ENCODE measurements at regions not wholly inside any gene's neighbourhood (a gene's known extent, or its start where the extent isn't known, plus 50 kb on each side); places are given as distances from the start of the nearest gene placed in this dataset.

DNA sequence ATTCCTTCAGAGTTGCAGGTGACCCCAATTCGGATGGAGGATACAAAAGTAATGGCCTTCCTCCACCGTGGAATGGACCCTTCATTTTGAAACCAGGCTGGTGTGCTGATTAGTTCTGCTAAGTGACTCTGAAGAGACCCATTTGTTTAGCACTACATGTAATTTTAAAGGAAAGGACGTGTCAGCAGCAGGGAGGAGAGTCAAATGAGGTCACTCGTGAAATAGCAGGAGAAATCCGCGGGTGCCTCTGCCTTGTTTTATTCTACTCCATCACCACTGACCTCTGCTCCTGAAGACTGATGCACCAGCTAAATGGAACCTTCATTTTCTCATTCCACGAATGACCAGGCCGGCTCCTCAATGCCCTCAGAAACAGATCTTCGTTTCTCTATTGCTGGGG, 589.2 kb downstream of the CDH11 start:
- no peak for DNase-seq

DNA sequence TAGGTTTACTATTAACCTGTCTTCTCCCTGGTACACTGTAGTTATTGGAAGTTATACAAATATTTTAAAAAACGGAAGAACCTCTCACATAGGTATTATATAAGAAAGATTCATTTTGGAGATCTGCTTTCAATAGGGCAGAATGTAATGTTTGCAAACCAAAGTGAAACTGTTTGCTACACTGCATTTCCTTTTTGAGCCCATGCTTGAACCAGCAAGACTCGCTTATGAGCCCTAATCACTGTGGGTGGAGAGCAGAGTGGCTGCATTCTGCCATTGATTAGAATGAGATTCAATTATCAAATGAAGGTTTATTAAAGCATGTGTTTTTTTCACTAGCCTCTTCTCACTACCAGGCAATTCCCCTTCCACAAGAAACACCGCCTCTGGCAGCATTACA, 589.7 kb downstream of the CDH11 start:
- no peak for DNase-seq

DNA sequence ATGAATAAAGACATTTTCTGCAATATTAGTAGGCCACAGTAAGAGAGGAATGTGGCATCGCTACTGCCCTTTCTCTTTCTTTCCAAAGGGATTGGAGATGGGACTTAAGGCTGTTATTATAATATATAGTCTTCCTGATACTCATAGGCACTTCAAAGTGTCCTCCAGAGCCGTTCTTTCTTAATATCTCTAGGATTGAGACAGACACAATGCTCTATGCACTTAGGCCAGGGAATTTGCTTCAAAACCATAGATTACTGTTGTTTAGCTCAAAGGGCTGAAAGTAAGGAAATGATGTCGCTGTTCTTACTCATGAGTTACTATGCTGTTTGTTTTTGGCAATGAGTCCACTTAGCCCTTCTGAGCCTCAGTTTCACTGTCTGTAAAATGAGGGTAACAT, 590.5 kb downstream of the CDH11 start:
- DNase-seq: no peak

DNA sequence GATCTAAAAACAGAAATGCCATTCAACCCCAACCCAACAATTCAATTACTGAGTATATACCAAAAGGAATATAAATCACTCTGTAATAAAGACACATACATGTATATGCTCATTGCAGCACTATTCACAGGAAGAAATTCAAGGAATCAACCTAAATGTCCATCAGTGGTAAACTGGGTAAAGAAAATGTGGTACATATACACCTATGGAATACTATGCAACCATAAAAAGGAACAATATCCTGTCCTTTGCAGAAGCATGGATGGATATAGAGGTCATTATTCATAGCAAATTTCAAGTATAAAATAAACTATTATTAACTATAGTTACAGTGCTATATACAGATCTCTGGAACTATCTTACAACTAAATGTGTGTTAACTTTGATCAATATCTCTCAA, 599.3 kb downstream of the CDH11 start:
- no peak for DNase-seq

DNA sequence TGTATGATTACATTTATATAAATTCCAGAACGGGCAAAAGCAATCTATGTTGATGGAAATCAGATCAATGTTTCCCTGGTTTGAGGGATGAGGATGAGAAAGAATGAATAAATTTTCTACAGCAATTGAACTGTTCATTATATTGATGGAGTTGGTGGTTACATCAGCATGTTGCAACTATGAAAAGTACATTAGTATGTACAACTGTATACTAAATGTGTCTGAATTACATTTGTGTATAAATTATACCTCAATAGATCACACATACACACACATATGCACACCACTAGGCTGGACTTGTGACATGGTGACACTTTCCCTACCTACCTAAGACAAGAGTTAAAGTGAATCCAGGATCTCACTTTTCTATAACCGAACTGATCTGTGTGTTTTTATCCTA, 608.0 kb downstream of the CDH11 start:
- DNase-seq: no peak

DNA sequence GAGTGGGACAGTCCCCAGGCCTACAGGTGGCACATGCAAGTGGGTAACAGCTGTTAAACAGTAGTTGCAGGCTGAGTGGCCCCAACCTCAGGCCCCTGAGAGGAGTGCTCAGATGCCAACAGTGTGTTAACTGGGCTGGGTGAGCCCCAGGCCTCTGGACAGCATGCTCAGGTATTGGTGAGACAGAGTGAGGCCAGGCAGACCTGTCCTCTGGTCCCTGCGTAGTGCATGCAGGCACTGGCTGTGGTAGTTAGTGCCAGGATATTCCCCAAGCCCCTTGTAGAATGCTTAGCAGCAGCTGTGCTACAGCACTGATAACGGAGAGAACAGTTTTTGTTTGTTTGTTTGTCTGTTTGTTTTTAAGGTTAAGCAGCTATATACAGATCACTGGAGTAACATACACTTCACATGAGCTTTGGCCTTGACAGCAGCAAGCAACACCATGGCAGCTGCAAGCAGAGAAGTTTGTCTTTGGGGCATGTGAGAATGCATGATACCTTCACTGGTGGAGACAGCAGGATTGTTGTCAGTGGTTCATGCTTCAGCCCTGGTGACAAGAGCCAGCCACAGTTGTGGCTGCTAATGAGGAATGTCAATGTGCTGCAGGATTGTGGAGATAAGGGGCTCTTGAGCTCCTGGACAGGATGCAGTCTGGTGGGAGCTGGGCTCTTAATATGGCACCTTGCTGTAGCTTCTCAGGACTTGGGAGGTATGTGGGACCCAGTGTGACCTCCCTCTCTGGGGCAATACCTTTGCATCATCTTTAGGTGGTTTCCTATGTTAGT, 614.4 kb downstream of the CDH11 start:
- no peak for DNase-seq

DNA sequence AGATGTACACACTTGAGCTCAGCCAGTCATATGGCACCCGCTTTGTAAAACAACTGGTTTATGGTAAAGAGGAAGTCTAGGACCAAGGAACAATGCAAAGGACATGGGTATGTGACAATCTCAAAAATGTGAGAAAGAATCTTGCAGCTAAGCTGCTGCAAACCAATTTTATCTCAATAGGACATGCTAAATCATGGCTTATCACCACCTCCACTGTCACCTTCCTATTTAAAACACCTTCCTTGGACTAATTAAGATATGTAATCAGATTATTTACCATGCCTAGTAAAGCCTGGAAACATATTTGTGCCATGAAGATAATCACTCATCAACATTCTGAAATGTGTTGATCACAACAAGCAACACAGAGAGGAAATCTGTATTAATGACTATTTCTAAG, 622.7 kb downstream of the CDH11 start:
- no peak for DNase-seq

DNA sequence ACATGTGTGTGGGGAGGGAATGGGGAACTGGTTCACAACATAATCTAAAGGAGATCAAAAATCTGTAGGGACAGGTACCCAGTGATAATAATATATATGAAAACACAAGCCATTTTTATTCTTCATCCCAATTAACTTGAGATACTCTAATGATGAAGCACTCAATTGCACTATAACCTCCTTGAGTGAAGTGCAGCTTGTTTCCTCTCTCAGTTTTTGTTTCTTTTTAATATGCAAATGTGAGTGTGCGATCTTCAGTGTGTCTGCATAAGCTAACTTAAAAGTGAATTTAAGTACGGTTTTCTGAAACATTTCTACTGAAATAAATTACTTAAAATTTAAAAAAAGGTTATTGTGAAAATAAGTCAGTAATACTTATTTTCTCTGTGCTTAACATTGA, 623.5 kb downstream of the CDH11 start:
- no peak for DNase-seq

DNA sequence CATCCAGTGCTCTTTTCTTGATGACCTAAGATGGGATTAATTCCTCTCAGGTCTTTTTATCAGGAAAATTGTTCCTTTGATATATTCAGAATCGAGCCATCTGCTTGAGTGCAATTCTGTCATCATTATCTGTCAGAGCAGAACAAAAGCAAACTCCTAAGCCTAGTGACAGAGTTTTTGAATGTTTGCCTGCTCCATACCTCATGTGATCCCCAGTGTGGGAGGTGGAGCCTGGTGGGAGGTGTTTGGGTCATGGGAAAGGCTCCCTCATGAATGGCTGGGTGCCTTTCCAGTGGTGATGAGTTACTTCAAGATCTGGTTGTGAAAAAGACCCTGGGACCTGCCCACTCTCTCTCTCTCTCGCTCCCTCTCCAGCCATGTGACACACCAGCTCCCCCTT, 628.2 kb downstream of the CDH11 start:
- no peak for DNase-seq

DNA sequence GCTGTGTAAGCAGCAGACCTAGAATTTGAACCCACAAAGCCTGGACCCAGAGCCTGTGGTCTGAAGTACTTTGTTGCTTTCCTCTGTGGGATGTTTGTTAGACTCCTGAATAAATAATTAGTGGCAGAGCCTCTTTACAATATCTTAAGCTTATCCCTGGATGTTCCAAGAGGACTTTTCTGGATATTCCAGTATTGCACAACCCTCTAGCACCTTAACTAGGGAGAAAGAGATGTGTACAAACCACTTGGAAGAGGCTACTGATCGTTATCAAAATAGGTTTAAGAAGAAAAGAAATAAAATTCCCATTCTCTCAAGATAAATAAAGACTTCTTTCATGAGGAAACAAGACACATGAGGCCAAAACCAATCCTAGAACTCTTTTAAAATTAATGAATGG, 632.4 kb downstream of the CDH11 start:
- DNase-seq: no peak

DNA sequence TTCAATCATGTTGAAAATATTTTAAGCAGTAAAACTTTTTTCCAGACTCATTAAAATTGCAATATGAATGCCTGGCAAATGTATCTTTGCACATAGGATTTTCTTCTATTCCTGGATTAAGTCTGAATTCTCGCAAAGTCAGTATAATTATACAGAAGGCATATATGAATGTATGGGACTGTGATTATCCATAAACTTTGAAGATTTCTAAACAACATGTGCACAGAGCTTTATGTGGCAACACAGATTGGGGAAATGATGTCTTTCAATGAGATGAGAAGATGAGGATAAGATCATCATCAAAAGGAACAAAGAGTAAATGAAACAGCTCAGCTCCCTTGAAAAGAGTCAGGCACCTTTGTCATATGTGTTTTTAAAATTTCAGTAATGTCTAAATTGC, 635.3 kb downstream of the CDH11 start:
- DNase-seq: no peak

DNA sequence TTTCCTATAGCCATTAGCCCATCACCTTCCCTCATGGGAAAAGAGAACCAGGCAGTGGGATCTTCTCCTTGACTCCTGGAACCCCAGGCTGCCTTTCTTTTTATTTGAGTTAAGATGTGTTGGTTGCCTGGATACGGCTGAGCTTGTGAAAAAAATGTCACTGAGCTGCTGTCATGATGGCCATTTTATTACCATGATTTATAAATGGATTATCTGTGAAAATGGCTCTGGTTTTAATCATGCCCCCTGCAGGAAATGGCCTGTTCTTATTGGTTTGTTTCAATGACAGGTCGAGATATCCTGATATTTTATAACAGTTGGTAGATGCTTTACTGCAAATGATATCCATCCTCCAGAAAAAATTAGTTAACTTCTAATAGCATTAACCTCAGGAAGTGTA, 640.4 kb downstream of the CDH11 start:
- no peak for DNase-seq

DNA sequence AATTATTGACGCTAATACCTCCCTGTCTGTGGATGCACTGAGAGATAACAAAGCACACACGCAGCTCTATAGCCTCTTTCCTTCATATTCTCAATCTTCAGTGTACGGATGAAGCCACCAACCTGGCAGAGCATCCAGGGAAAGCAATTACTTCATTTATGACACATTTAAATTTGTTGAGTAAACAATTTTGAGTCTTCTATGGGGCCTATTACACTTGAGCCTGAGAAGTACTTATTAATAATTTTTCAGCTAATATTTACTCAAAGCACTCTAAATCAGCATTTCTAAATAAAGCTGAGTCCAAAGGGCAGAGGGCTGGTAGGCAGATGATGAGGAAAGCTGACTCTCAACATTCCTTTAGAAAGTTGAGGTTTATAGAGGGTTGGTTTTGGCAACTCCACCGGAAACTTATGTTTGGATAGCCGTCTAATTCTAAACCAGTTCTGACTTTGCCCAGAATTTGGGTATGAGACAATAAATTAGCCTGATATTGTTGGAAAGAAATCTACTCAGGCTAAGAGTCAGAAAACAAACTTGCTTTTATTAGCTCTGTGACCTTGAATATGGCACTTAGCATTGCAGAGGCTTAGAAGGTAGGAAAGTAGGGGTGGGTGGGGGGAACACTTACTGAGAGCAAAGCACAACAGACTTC, 643.5 kb downstream of the CDH11 start:
- no peak for DNase-seq

DNA sequence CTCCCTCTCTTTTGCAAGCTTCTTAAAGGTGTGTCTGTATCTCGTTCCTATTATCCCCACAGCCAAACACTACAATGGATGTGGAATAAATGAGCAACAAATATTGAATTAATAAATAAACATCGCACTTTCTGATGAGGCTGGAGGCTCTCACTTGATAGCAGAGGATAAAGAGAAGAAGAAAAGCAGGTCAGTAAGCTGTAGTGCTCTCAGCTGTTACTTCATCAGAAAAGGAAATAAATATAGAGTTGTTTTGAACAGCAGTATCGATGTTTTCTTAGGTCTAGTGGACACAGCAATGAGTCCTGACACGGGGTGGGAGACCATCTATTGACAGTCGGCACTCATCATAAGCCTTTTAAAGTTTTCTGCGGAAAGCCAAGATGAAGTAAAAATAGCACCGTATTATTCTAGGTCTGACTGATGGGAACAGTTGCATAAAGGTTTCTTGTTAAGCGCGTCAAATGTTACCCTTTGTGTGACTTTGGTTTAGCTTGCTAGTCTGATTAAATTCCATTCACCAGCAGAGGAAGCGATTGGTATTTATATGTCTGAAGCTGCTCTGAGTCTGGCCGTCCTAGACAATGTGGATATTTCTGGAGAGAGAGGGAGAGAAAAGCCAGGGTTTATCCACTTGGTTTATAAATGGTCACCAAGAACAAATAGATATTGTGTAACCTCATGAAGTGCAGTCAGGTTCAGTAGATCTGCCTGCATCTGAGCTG, 646.1 kb downstream of the CDH11 start:
- no peak for DNase-seq

DNA sequence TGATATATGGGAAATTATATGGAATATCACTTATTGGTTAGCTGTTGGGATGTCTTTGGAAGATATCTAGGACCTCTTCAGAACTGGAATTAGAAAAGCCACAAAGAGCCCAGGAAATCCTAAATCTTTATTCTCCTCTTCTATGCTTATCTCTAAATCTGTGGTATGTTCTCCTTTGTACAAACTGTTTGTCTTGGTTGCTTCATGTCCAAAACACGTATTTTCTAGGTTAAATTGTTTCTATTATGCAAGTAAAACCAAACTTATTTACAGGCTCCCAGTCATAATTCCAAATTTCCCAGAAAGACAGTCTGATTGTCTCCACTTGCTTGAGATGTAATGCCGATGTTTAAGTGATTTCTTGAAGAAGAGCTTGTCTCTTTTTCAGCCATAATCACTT, 650.9 kb downstream of the CDH11 start:
- no peak for DNase-seq

DNA sequence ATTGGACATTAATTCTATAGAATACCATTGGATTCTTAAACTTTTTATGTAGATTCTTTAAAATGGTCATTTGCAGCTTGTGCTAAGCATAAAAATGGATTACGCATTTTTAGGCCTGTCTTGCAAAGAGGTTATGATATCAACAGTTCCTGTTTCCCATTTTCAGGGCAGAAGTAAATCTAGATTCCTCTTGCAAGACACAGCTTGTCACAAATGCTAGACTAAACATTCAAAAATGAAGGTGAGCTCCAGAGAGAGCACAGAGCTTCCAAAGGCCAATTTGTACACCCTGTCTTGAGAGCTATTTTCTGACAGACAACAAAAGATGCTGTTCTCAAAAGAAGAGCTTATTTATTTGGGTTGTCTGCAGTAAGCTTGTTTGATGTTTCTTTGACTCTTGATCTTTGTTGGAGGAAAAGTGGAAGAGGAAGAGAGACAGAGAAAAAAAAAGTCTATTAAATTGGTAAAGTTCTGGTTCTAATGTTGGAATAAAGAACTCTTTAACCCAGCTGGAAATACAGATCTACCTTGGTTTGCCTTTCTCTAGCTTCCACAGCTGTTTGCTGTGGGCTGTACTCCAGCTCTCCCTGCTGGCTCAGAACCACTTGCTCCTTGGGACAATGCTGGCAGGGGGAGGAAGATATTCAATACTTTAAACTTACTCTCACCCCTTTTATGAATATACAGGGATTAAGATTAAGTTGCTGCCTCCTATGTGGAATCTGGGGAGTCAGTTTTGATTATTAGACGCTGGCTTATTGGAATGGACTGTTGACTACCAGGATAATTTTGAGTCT, 651.8 kb downstream of the CDH11 start:
- no peak for DNase-seq

DNA sequence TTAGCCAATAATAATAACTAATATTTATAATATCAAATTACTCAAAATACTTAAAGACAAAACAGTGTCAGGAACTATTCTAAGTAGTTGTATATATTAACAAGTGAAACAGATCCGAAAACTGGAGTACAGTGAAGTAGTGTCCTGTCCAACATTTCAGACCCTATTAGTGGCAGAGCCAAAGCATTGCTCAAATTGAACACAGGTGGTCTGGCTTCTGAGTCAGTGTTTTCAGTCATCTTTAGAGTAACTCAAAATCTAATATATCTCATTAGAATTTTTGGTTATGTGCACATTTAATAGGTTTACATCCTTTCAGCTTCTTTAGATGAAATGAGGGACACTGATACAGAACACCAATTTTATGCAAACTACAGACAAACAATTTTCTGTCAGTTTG, 652.5 kb downstream of the CDH11 start:
- no peak for DNase-seq

DNA sequence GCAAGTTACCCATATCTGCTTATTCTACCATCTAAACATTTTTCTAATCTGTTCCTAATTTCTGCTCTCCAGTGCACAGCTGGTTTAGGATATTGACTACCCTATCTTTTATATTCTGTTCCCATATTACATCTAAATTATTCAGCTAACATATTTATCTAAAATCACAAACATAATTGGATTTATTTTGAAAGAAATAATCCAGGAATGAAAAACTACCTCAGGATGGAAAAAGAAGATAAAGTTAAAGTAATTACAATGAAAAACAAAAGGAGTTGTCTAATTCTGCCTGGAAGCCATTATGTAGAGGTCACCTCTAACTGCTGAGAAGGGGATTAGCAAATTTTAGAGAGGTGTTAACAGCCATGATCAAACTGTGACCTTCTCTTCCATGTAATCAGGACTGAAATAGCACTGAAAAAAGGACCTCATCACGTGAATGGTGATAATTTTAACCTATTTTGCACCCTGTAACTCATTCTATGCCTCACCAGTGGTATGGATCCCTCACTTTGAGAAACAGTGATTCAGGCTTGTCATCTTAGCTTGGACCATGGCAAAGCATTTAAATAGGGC, 653.3 kb downstream of the CDH11 start:
- DNase-seq: no peak

DNA sequence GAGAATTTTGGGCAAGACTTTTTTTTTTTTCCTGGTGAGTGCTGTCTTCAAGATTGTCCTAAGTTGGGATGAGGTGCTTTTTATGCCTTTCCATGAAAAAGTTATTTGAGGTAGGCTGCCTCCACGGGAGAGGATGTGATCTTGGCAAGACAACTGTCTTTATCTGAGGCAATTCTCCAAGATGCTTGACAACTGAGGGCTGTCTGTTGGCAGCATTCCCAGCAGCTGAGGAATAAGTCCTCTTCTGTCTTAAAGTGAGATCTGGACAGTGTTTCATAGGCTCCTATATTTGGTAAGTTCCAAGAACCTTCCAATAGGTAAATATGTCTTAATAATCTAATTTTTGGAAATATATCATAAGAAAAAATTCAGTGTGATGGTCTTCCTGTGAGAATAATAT, 662.0 kb downstream of the CDH11 start:
- DNase-seq: no peak

DNA sequence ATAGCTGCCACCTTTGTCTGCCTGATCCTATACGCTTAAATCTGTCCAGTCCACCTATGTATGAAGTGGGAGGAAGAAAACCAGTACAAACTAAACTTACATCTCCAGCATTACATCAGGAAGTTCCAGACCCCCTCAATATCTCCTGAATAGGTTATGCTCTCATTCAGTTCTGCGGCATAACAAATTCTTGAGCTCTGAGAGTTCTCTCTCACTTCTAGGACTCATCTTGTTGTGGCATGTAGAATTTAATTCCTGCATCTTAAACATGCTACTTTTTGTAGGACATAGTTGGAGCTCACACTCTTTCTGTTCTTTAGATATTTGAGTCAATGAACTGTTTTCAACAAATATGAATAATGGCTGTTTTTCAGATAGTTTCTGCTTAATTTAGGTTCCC, 662.5 kb downstream of the CDH11 start:
- DNase-seq: no peak

DNA sequence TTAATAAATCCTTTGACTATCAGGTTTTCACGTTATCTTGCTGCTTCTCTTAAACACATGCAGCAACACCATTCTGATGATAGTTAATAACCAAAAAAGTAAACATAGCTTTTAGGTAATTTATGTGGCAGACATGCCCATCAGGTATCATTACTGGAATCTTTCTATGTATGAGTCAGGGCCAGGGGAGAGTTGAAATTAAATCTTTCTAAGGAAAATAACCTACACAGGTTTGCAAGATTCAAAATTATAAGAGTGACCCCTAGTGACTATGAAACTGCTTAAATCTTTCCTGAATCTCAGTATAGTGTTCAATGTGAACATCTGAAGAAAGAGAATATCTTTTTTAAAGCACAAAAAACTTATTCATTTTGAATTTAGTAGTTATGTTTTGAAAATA, 666.6 kb downstream of the CDH11 start:
- DNase-seq: no peak

DNA sequence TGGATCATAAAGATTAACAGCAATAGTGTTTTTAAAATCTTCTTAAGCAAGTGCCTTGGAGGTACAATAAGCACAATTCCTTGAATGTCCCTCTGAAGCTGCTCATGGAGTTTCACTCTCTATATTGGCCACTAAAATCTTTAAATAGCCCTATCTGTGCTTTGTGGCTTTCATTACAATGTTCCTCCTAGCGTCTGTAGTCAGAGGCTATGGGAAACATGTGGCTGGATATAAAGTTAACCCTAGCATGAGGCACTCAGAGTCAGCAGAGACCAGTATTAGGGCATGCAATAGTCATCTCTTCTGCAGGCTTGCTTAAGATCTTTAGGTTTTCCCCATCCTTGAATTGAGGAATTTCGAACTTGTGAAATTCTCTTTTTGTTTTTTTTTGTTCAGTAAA, 668.2 kb downstream of the CDH11 start:
- no peak for DNase-seq

DNA sequence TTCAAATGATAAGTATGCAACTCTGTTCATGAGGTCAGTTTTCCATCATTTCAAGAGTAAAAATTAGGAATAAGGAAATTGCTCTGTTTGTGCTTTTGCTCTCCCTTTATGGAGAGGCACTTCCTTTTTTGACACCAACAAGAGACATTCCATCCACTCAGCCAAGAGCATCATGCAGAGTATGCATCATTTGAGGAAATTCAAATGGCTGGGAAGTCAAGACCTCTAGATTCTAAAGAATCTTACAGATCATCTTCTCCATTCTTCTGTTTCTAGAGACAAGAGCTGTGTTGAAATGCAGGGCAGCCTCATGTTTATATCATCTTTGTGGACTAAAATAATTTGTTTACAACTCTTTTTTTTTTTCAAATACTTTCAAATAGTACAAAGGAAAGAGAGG, 669.4 kb downstream of the CDH11 start:
- DNase-seq: no peak
